ENCODE measurements at regions not wholly inside any gene's neighbourhood (a gene's known extent, or its start where the extent isn't known, plus 50 kb on each side); places are given as distances from the start of the nearest gene placed in this dataset.
"Not testable (repeated sequence)": the region's sequence is repeated elsewhere in the genome, so short reads cannot be mapped to it uniquely, and the experiment has no call there.

DNA sequence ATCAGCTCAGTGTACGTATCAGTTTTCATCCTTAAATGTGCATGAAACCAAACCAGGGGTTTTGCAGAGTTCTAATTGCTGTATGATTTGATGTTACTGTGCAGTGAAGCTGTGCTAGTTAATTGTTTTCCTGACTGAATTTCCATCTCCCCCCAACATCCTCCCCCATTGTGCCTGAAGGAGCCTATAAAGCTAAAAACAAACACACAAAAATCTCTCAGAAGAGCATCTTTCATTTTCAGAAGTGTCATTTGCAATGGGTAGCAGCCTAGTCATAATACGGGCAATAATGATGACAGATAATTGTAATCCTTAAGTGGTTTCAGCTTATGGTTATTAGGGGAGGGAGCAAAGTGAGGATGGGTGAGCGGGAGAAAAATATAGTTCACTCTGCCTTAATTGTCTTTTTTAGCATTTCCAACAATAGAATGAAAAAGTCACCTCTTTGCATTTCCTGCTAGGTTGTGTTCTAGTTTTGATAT lies 207.9 kb upstream of the TBL1XR1 start:
- Histone ChIP-seq H3K27ac (ENCODE audit: low read depth in 1 of 3, low read length in 2 of 3) (no peak overlapping the region), H3K36me3 (ENCODE audit: control insufficient read depth in 3 of 3, insufficient read depth in 2 of 3, low read depth in 1 of 3, low read length in 3 of 3) (no peaks in the 10 kb centered on the region), H3K9me3 (ENCODE audit: control insufficient read depth in 2 of 2, insufficient read depth in 1 of 2, low read depth in 1 of 2, low read length in 1 of 2) (no peaks in the 10 kb centered on the region), H3K27me3 (ENCODE audit: control insufficient read depth in 3 of 3, insufficient read depth in 3 of 3, low read length in 3 of 3) (no peaks in the 10 kb centered on the region), H3K4me3 (ENCODE audit: low read depth in 1 of 3, low read length in 3 of 3) (no peak overlapping the region), H3K4me1 (ENCODE audit: control insufficient read depth in 3 of 3, insufficient read depth in 2 of 3, low read depth in 1 of 3, low read length in 2 of 3) (no peaks in the 10 kb centered on the region)
- no peak for FAIRE-seq
- DNase-seq: no peak
- WGBS, 3 donors: 81 to 86% (median 82%) methylated on average over 3 of the region's 3 CpGs

GRCh38 chr3:177410730-177411129 lies 213.4 kb upstream of the TBL1XR1 start:
- no peaks in the 10 kb centered on the region for H3K27me3 ChIP-seq (ENCODE audit: control insufficient read depth in 3 of 3, insufficient read depth in 3 of 3, low read length in 3 of 3)
- H3K36me3 ChIP-seq (ENCODE audit: control insufficient read depth in 3 of 3, insufficient read depth in 2 of 3, low read depth in 1 of 3, low read length in 3 of 3): no peaks in the 10 kb centered on the region
- no peak overlapping the region for H3K4me3 ChIP-seq (ENCODE audit: low read depth in 1 of 3, low read length in 3 of 3)
- WGBS, 3 donors: 15 to 37% (median 19%) methylated on average over 4 of the region's 4 CpGs
- no peak overlapping the region for H3K27ac ChIP-seq (ENCODE audit: low read depth in 1 of 3, low read length in 2 of 3)
- DNase-seq: peak; percentile 25 to 26
- H3K9me3 ChIP-seq (ENCODE audit: control insufficient read depth in 2 of 2, insufficient read depth in 1 of 2, low read depth in 1 of 2, low read length in 1 of 2): no peaks in the 10 kb centered on the region
- no peaks in the 10 kb centered on the region for H3K4me1 ChIP-seq (ENCODE audit: control insufficient read depth in 3 of 3, insufficient read depth in 2 of 3, low read depth in 1 of 3, low read length in 2 of 3)
- no peak for FAIRE-seq

DNA sequence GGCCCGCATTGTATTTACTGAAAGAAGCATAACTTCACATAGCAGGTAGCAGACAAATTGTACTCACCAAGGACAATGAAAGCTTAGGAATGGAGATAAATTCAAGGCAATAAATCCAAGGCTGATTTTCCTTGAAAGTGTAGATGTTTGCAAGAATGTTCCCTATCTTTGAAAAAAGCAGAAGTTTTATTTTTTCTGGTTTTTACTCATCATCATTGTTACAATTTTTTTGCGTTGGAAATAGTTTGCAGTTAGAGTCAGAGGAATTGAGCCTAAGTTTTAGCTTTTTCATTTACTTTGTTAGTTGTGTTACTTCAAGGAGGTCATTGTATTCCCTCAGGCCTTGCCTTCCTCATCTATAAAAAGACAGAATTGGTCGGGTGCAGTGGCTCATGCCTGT lies 213.9 kb upstream of the TBL1XR1 start:
- WGBS, 3 donors: 76 to 86% (median 82%) methylated on average over 3 of the region's 3 CpGs
- H3K27me3 ChIP-seq (ENCODE audit: control insufficient read depth in 3 of 3, insufficient read depth in 3 of 3, low read length in 3 of 3): no peaks in the 10 kb centered on the region
- H3K4me1 ChIP-seq (ENCODE audit: control insufficient read depth in 3 of 3, insufficient read depth in 2 of 3, low read depth in 1 of 3, low read length in 2 of 3): no peaks in the 10 kb centered on the region
- H3K27ac ChIP-seq (ENCODE audit: low read depth in 1 of 3, low read length in 2 of 3): no peak overlapping the region
- no peaks in the 10 kb centered on the region for H3K36me3 ChIP-seq (ENCODE audit: control insufficient read depth in 3 of 3, insufficient read depth in 2 of 3, low read depth in 1 of 3, low read length in 3 of 3)
- FAIRE-seq: no peak
- H3K4me3 ChIP-seq (ENCODE audit: low read depth in 1 of 3, low read length in 3 of 3): no peak overlapping the region
- DNase-seq: no peak
- H3K9me3 ChIP-seq (ENCODE audit: control insufficient read depth in 2 of 2, insufficient read depth in 1 of 2, low read depth in 1 of 2, low read length in 1 of 2): no peaks in the 10 kb centered on the region

DNA sequence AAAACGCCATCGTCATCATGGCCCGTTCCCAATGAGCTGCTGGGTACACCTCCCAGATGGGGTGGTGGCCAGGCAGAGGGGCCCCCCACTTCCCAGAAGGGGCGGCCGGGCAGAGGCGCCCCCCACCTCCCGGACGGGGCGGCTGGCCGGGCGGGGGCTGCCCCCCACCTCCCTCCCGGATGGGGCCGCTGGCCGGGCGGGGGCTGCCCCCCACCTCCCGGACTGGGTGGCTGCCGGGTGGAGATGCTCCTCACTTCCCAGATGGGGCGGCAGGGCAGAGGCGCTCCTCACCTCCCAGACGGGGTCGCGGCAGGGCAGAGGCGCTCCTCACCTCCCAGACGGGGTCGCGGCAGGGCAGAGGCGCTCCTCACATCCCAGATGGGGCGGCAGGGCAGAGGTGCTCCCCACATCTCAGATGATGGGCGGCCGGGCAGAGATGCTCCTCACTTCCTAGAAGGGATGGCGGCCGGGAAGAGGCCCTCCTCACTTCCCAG lies 215.4 kb upstream of the TBL1XR1 start:
- FAIRE-seq; H3K36me3 ChIP-seq (ENCODE audit: control insufficient read depth in 3 of 3, insufficient read depth in 2 of 3, low read depth in 1 of 3, low read length in 3 of 3); H3K4me1 ChIP-seq (ENCODE audit: control insufficient read depth in 3 of 3, insufficient read depth in 2 of 3, low read depth in 1 of 3, low read length in 2 of 3); H3K27me3 ChIP-seq (ENCODE audit: control insufficient read depth in 3 of 3, insufficient read depth in 3 of 3, low read length in 3 of 3); H3K27ac ChIP-seq (ENCODE audit: low read depth in 1 of 3, low read length in 2 of 3); H3K4me3 ChIP-seq (ENCODE audit: low read depth in 1 of 3, low read length in 3 of 3); H3K9me3 ChIP-seq (ENCODE audit: control insufficient read depth in 2 of 2, insufficient read depth in 1 of 2, low read depth in 1 of 2, low read length in 1 of 2); DNase-seq: not testable (repeated sequence)
- 97 to 98% (median 98%) methylated on average over 29 to 32 of the region's 32 CpGs for WGBS, 3 donors

DNA sequence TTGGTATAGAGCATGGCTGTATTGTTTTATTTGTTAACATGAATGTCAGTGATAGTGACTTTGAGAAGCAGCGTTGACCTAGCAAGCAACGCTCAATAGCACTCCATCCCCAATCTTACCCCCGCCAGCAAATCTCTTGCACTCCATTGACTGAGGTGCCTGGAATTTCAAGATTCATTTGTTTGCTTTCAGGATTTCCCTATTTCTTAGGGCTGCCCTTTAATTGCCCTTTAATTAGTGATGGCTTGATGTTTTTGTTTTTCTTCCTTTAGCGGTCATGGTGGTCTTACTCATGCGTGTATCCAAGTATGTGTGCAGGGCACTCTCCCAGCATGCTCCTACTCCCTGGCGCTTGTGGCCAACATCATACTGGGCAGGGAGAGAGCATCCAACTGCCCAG lies 216.8 kb upstream of the TBL1XR1 start:
- Histone ChIP-seq H3K36me3 (ENCODE audit: control insufficient read depth in 3 of 3, insufficient read depth in 2 of 3, low read depth in 1 of 3, low read length in 3 of 3) (no peaks in the 10 kb centered on the region), H3K27me3 (ENCODE audit: control insufficient read depth in 3 of 3, insufficient read depth in 3 of 3, low read length in 3 of 3) (no peaks in the 10 kb centered on the region), H3K4me1 (ENCODE audit: control insufficient read depth in 3 of 3, insufficient read depth in 2 of 3, low read depth in 1 of 3, low read length in 2 of 3) (no peaks in the 10 kb centered on the region), H3K9me3 (ENCODE audit: control insufficient read depth in 2 of 2, insufficient read depth in 1 of 2, low read depth in 1 of 2, low read length in 1 of 2) (no peaks in the 10 kb centered on the region), H3K27ac (ENCODE audit: low read depth in 1 of 3, low read length in 2 of 3) (no peak overlapping the region), H3K4me3 (ENCODE audit: low read depth in 1 of 3, low read length in 3 of 3) (no peak overlapping the region)
- FAIRE-seq (no peak), DNase-seq (no peak)
- WGBS, 3 donors: 97 to 99% (median 98%) methylated on average over 6 of the region's 6 CpGs

DNA sequence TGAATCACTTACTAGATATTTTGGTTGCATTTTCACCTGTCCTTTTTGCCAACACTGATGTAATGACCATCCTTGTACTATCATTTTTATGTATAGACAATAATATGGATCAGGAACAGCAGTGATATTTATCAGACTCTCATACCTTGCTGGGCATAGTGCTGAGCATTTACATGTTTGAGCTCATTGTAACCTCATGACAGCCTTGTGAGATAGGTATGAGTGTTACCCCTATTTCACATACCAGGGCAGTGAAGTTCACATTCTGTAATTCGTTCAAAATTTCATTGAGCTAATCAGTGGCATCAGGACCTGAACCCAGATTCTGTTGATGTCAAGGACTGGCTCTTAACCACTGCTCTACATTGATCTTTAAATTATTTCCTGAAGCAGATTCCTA lies 221.5 kb upstream of the TBL1XR1 start:
- no peaks in the 10 kb centered on the region for H3K4me1 ChIP-seq (ENCODE audit: control insufficient read depth in 3 of 3, insufficient read depth in 2 of 3, low read depth in 1 of 3, low read length in 2 of 3)
- WGBS, 3 donors: 67 to 81% (median 72%) methylated on average over 1 of the region's 1 CpG

DNA sequence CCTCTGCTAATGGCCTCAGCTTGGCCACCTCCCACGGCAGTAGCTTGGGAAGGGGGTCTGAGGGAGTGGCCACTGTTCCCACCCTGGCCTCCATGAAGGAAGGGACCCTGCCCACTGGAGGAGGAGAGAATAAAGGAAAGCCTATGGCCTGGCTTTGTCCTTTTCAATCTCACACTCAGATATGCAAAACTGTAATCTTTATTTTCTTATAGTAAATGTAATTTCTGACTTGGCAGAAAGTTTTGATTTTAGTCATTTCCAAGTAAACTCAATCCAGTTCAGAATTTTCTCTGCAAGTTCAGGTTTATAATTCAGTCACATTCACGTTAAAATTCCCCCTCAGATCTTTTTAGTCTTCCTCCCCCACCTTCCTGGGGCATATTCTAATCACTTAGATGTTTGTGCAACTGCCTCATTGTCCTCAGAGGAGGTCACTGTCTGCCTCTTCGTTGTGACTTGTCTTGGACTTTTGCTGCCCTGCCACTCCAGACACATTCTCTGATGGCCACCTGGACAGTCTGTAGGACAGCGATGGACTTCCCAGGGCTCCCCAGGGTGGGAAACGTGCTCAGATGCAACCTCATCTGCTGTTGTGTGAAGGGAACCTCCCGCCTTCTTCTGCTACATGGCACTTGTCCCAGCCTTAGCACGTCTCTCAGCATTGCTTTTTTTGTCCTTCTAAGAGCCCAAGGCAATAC lies 222.8 kb upstream of the TBL1XR1 start:
- DNase-seq (no peak), FAIRE-seq (no peak)
- no peaks in the 10 kb centered on the region for H3K27me3 ChIP-seq (ENCODE audit: control insufficient read depth in 3 of 3, insufficient read depth in 3 of 3, low read length in 3 of 3)
- H3K4me1 ChIP-seq (ENCODE audit: control insufficient read depth in 3 of 3, insufficient read depth in 2 of 3, low read depth in 1 of 3, low read length in 2 of 3): no peaks in the 10 kb centered on the region
- no peak overlapping the region for H3K4me3 ChIP-seq (ENCODE audit: low read depth in 1 of 3, low read length in 3 of 3)
- H3K36me3 ChIP-seq (ENCODE audit: control insufficient read depth in 3 of 3, insufficient read depth in 2 of 3, low read depth in 1 of 3, low read length in 3 of 3): no peaks in the 10 kb centered on the region
- H3K27ac ChIP-seq (ENCODE audit: low read depth in 1 of 3, low read length in 2 of 3): no peak overlapping the region
- WGBS, 3 donors: 49 to 66% (median 54%) methylated on average over 7 of the region's 7 CpGs
- H3K9me3 ChIP-seq (ENCODE audit: control insufficient read depth in 2 of 2, insufficient read depth in 1 of 2, low read depth in 1 of 2, low read length in 1 of 2): no peaks in the 10 kb centered on the region

More for the DNA sequence above, 221.5 kb upstream of the TBL1XR1 start:
- H3K4me3 ChIP-seq (ENCODE audit: low read depth in 1 of 3, low read length in 3 of 3): no peak overlapping the region
- no peaks in the 10 kb centered on the region for H3K9me3 ChIP-seq (ENCODE audit: control insufficient read depth in 2 of 2, insufficient read depth in 1 of 2, low read depth in 1 of 2, low read length in 1 of 2)
- H3K27me3 ChIP-seq (ENCODE audit: control insufficient read depth in 3 of 3, insufficient read depth in 3 of 3, low read length in 3 of 3): no peaks in the 10 kb centered on the region
- H3K36me3 ChIP-seq (ENCODE audit: control insufficient read depth in 3 of 3, insufficient read depth in 2 of 3, low read depth in 1 of 3, low read length in 3 of 3): no peaks in the 10 kb centered on the region
- DNase-seq (no peak), FAIRE-seq (no peak)
- no peak overlapping the region for H3K27ac ChIP-seq (ENCODE audit: low read depth in 1 of 3, low read length in 2 of 3)

- WGBS, 3 donors: 52 to 62% (median 57%) methylated on average over 6 of the region's 6 CpGs
- H3K27ac ChIP-seq (ENCODE audit: low read depth in 1 of 3, low read length in 2 of 3): peak overlapping the region in 1 of 3 donors; percentile 19
- DNase-seq: peak; percentile 59 to 77
- no peaks in the 10 kb centered on the region for H3K4me1 ChIP-seq (ENCODE audit: control insufficient read depth in 3 of 3, insufficient read depth in 2 of 3, low read depth in 1 of 3, low read length in 2 of 3)
- FAIRE-seq: no peak
- no peak overlapping the region for H3K4me3 ChIP-seq (ENCODE audit: low read depth in 1 of 3, low read length in 3 of 3)
- no peaks in the 10 kb centered on the region for H3K36me3 ChIP-seq (ENCODE audit: control insufficient read depth in 3 of 3, insufficient read depth in 2 of 3, low read depth in 1 of 3, low read length in 3 of 3)
- H3K9me3 ChIP-seq (ENCODE audit: control insufficient read depth in 2 of 2, insufficient read depth in 1 of 2, low read depth in 1 of 2, low read length in 1 of 2): no peaks in the 10 kb centered on the region
- no peaks in the 10 kb centered on the region for H3K27me3 ChIP-seq (ENCODE audit: control insufficient read depth in 3 of 3, insufficient read depth in 3 of 3, low read length in 3 of 3)
Measured at GRCh38 chr3:177420651-177421480, 223.6 kb upstream of the TBL1XR1 start.

Measured in small intestine (tissue), 7 donors.